HG02870 (cell line): ENCODE measurements at regions not wholly inside any gene's neighbourhood (a gene's known extent, or its start where the extent isn't known, plus 50 kb on each side); places are given as distances from the start of the nearest gene placed in this dataset.

Experiments
- ATAC-seq: cut with Tn5 transposase; IDR thresholded peaks from one replicate; pipeline ENCODE4 v1.9.1; 2021; ENCODE audit warnings: mild to moderate bottlenecking, moderate library complexity; ENCODE audit not compliant: unreplicated experiment

DNA sequence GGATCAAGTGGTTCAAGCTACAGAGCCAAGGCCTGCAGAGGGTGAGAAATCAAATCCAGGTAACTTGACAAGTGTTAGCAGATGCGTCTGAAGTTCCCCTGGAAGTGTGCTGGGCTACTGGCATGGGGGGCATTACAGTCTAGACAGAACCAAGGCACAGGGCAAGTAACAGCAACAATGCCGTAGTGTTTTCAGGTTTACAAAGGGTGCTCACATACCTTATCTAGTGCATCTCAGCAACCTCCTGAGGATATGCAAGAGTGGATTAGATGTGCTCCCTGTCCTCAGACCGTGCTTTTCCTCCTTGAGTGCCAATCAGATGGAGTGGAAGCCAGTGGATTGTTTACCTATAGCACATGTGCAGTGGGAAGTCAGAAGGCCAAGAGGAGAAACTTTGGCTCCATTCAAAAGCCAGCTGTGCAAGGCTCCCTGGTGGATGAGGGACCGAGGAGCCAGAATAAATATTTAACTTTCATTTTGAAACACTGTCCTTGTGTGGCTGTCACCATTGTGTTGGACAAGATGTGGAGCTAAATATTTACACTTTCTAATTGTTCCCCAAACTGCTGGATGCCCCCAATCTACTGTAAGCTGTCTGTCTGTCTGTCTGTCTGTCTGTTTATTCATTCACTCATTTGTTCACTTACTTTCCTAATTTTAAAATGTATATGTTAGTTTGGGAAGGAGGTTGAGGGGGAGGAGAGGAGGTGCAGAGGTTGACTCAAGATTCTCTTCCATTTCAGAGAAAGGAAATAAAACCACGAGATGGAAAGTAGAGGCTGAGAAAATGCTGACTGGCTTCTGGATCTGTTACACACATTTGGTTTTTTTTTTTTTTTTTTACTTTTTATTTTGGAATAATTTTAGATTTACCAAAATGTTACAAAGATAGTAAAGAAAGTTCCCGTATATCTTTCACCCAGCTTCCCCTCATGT is 184.0 kb upstream of the PARP11 start:
- ATAC-seq, result no peak

- ATAC-seq, result no peak
Observed at GRCh38 chr12:4054630-4055029, 181.4 kb upstream of the PARP11 start.

DNA sequence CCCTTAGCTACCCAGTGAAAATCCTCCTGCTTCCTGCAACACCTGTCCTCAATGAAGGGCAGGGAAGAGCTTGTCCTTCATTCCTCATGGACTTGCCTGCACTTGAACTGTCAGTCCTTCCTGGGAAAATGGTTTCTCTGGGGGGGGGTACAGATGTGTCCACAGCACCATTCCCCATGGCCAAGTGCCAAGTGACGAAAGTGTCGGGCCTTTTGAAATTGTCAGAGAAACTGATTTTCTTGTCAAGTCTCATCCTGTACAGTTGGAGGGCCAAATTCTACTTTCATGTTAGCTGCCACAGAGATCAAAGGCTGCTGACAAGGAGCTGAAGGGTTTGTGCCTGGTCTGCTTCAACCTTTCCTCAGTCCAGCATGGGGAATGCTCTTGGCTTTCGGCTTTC is 179.5 kb upstream of the PARP11 start:
- ATAC-seq, result no peak

GRCh38 chr12:4051596-4051995 is 178.4 kb upstream of the PARP11 start:
- no peak for ATAC-seq

GRCh38 chr12:4050340-4050739 is 177.1 kb upstream of the PARP11 start:
- no peak for ATAC-seq

- no peak for ATAC-seq
Observed at GRCh38 chr12:4049298-4050080, 176.3 kb upstream of the PARP11 start.

- ATAC-seq, result no peak
Observed at GRCh38 chr12:4047421-4047820, 174.2 kb upstream of the PARP11 start.

DNA sequence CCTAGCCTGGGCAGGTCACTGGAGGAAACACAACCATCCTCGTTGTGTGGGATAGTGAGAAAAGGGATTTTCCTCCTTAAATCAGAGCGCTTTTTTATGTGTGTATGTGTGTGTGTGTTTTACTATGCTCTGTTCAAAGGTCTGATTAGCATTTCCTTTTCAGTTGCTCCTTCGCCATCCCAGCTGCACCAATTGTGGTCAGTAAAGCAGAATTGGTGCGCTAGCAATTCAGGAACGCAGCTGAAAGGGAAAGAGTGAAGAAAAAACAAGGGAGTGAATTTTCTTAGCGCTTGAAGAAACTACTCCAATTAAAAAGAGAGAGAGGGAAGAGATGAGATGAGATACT is 173.3 kb upstream of the PARP11 start:
- ATAC-seq, result no peak

DNA sequence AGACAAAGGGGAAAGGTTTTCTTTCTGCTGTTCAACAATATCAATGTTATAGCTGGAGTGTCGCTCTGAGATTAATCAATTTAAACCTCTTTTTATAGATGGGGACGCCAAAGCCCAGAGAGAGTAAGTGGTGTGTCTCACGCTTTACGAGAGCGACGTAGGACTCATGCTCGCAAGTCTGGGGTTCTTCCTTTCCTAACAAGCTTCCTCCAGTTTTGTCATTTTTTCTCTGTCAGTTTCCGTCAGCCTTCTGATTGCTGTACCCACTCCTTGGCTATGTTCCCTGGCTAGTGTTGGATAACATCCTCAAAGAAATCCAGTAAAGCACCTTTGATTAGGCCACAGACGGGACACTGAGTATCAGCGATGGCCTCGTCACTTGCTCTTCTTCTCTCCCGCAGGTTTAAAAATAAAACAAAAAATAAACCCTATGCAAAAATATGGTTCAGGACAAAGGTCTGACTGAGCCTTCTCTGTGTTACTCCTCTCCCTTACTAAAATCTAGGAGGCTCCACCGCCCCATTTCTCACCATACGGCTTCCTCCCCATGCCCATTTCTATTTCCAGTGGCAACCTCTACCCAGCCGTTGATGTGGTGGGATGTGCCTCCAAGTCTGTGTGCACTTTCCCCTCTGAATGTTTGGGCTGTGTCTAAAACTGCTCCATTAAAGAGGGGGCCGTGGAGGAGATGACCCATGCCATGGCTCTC is 172.7 kb upstream of the PARP11 start:
- no peak for ATAC-seq

DNA sequence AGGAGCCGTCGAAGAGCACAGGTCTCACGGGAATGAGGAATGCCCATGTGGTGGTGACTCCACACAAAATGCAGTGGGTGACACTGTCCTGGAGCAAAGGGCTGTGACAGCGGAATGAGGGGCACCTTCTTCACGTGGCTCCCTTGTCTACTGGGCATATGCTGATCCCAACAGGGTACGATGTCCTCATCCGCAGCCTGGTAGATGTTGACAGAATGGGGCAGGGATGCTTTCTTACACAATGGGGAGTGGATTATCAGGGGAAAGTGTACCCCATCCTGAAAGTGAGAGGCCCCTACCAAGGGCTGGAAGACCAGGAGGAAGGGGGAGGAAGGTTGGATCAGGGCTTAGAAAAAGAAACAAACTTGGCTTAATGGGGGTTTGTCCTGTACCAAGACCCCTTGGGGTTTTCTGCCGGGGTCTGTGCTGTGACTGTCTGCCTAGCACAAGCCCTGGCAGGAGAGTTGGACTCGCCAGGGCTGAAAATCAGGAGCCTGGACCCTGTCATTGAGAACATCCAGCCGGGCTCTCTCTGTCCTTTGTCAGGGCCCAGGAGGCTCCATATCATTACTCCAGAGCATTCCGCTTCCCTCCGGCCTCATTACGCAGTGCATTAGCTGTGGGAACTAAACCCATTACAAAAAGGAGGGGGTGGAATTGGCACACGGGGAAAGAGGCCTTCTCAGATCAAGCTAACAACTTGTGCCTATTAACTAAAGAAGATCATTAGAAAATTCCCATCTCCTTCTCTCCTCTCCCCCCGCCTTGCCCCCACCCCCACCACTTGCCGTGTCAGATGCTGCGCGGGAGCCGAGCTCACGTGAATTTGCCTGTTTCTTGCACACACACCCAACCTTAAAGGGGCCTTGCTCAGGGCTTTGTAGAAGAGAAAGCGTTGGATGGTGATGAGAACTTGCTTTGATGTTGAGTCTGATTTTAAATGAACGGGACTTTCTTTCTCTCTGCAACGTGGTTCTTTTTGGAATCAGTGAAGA is 171.8 kb upstream of the PARP11 start:
- ATAC-seq, result no peak

GRCh38 chr12:4044101-4044500 is 170.9 kb upstream of the PARP11 start:
- no peak for ATAC-seq

DNA sequence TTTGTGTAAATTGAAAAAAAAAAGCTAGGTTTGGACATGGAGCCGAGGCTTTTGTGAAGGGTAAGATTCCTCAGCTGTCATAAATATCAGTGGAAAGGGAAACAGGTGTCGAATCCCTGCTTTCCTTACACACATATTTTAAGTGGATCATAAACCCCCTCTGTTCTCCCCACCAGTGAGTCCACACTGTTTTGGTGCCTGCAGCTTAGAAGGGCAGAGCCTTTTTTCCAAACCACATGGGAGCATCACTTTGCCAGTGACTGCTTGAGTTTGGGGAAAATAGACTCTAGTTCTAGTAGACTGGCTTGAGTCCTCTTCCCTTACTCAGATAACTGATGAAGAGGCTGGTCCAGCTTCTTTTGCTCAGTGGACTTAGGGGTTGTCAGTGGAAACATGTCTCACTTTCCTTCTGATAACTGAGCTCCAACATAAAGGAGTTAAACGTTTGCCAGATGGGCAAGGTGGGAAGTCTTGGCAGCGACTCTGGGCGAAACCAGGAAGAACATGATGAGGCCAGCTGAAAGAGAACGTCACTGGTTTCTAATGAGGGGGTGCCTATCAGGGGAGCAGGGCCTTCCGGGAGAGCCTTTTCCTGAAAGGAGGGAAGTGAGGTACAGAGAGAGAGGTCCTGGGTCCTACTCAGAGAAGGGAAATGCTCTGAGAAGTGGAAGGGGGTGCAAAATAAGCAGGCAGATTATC is 168.1 kb upstream of the PARP11 start:
- no peak for ATAC-seq

GRCh38 chr12:4039931-4040330 is 166.7 kb upstream of the PARP11 start:
- no peak for ATAC-seq

- ATAC-seq, result no peak
Observed at GRCh38 chr12:4037747-4038312, 164.6 kb upstream of the PARP11 start.

DNA sequence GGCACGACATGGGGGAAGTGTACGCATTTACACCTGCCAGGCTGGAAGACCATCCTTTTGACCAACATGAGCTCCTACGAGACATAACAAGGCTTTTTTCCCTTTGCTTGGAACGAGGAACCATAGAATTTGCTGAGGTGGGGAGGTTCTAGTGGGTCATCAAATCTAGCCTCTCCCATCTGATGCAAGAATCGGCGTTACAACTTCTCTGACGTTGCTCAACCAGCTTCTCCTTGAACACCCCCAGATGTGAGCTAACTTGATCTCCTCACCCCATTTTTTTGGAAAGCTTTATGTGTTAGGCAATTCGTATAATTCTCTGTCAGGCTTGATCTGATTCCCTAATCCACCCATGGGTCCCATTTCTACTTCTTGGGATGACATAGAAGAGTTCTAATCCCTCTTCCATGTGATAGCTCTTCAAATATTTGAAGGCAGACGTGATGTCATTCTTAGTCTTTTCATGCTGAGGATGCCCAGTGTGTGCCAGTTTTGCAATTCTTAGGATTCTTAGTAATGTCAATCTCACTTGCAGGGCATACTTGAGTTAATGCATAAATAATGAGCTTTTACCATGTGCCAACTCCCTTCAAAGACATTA is 163.6 kb upstream of the PARP11 start:
- no peak for ATAC-seq

GRCh38 chr12:4034921-4035320 is 161.7 kb upstream of the PARP11 start:
- no peak for ATAC-seq

DNA sequence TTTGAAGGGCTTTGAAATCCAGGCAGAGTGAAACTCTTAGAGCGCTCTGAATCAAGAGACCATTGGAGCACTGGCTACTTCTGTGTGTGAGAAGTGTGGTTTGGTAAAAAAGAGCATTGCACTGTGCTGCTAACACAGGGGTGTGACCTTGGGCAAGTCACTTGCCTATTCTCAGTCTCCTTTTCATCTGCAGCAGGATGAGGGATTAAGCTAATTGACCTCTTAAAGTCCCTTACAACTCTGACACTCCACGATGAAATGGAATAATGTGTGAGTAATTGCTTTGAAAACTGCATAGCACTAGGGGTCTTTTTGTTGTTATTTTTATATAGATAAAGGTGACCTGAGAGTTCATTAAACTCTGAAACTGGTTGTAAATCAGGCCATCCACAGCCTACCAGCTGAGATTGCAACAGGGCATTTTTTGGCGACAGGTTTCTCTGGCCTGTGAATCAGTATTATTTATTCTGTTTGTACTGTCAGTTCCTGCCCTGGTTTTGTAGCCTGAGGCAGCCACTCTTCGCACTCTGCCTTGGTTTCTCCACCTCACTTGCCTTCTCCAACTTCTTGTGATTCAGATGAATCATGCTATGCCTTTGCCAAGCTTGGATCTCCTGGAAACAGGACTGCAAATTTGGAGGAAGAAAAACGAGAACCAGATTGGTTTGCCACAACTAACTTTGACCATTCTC is 159.9 kb upstream of the PARP11 start:
- no peak for ATAC-seq

GRCh38 chr12:4031703-4032291 is 158.6 kb upstream of the PARP11 start:
- no peak for ATAC-seq
